Liver (tissue), 7 donors: ENCODE measurements at regions not wholly inside any gene's neighbourhood (a gene's known extent, or its start where the extent isn't known, plus 50 kb on each side); places are given as distances from the start of the nearest gene placed in this dataset.

Source experiments
- DNase-seq: peaks from one replicate; pipeline ENCODE4 v3.0.0-alpha.2; 2017; ENCODE audit warnings: low spot score
- H3K27ac ChIP-seq, 2 donors: one replicate each; pipeline ENCODE4 v1.7.0; 2013; ENCODE audit warnings: inconsistent platforms in 2 of 2, low read length in 2 of 2, control low read depth in 1 of 2, low read depth in 1 of 2, mild to moderate bottlenecking in 1 of 2
- H3K27me3 ChIP-seq, 4 donors: one replicate each; pipeline versions ENCODE4 v1.6.1 to v1.7.0; 2013; ENCODE audit warnings: low read length in 3 of 4, inconsistent platforms in 1 of 4, mild to moderate bottlenecking in 1 of 4, moderate library complexity in 1 of 4; ENCODE audit not compliant: control insufficient read depth in 4 of 4, insufficient read depth in 4 of 4
- H3K36me3 ChIP-seq, 4 donors: one replicate each; pipeline versions ENCODE4 v1.6.1 to v1.7.0; 2013; ENCODE audit warnings: low read length in 3 of 4, mild to moderate bottlenecking in 3 of 4, low read depth in 1 of 4, moderate library complexity in 1 of 4; ENCODE audit not compliant: control insufficient read depth in 4 of 4, insufficient read depth in 3 of 4
- H3K4me1 ChIP-seq, 4 donors: one replicate each; pipeline versions ENCODE4 v1.6.1 to v1.7.0; 2013; ENCODE audit warnings: low read length in 3 of 4, mild to moderate bottlenecking in 3 of 4, moderate library complexity in 1 of 4; ENCODE audit not compliant: control insufficient read depth in 4 of 4, insufficient read depth in 4 of 4
- H3K4me3 ChIP-seq, 3 donors: one replicate each; pipeline versions ENCODE4 v1.6.1 to v1.7.0; 2013; ENCODE audit warnings: low read length in 3 of 3, control low read depth in 1 of 3, low read depth in 1 of 3, mild to moderate bottlenecking in 1 of 3
- H3K9ac ChIP-seq, 2 donors: one replicate each; pipeline ENCODE4 v1.7.0; 2013; ENCODE audit warnings: low read length in 2 of 2, mild to moderate bottlenecking in 2 of 2, moderate library complexity in 2 of 2, control low read depth in 1 of 2, low read depth in 1 of 2
- H3K9me3 ChIP-seq, 4 donors: one replicate each; pipeline versions ENCODE4 v1.6.1 to v1.7.0; 2013; ENCODE audit warnings: low read length in 3 of 4; ENCODE audit not compliant: control insufficient read depth in 4 of 4
- EGR1 ChIP-seq, 2 donors: IDR thresholded peaks; 2 replicates each; pipeline ENCODE4 v1.6.1; 2016 to 2018; ENCODE audit warnings: antibody characterized with exemption in 2 of 2, low read depth in 2 of 2
- HNF4A ChIP-seq, 2 donors: conservative IDR thresholded peaks; 2 replicates each; pipeline ENCODE4 v1.6.1; 2016; ENCODE audit warnings: antibody characterized with exemption in 2 of 2, mild to moderate bottlenecking in 2 of 2
- HNF4G ChIP-seq: IDR thresholded peaks from 2 replicates; pipeline ENCODE4 v1.6.1; 2016; ENCODE audit warnings: antibody characterized with exemption
- JUND ChIP-seq, 2 donors: IDR thresholded peaks; 2 replicates each; pipeline ENCODE4 v1.6.1; 2016; ENCODE audit warnings: antibody characterized with exemption in 2 of 2
- NR2F2 ChIP-seq: IDR thresholded peaks from 2 replicates; pipeline ENCODE4 v1.6.1; 2016; ENCODE audit warnings: antibody characterized with exemption
- RAD21 ChIP-seq, 2 donors: IDR thresholded peaks; 2 replicates each; pipeline ENCODE4 v1.6.1; 2016; ENCODE audit warnings: antibody characterized with exemption in 2 of 2, mild to moderate bottlenecking in 2 of 2
- TAF1 ChIP-seq: conservative IDR thresholded peaks from 2 replicates; pipeline ENCODE4 v1.6.1; 2016; ENCODE audit warnings: antibody characterized with exemption, mild to moderate bottlenecking
- YY1 ChIP-seq: IDR thresholded peaks from 2 replicates; pipeline ENCODE4 v1.6.1; 2016; ENCODE audit warnings: antibody characterized with exemption, mild to moderate bottlenecking
- WGBS: extraction: QIAGEN DNeasy Blood & Tissue Kit; methylation state at CpG from one replicate; pipeline ENCODE4 v1.1.7; 2013; 5-methylcytosine and 5-hydroxymethylcytosine counted together
- TF ChIP-seq, protein P1 (sequence below): IDR thresholded peaks from 2 replicates; pipeline ENCODE4 v1.6.1; 2016; ENCODE audit warnings: antibody characterized with exemption
- TF ChIP-seq, protein P2 (sequence below): IDR thresholded peaks from 2 replicates; pipeline ENCODE4 v1.6.1; 2016; ENCODE audit warnings: antibody characterized with exemption
- TF ChIP-seq, protein P3 (sequence below): IDR thresholded peaks from 2 replicates; pipeline ENCODE4 v1.6.1; 2016; ENCODE audit warnings: antibody characterized with exemption, mild to moderate bottlenecking
- donor health status: healthy.
- donor health status: healthy.
- donor health status: healthy.
- donor health status: healthy.

DNA sequence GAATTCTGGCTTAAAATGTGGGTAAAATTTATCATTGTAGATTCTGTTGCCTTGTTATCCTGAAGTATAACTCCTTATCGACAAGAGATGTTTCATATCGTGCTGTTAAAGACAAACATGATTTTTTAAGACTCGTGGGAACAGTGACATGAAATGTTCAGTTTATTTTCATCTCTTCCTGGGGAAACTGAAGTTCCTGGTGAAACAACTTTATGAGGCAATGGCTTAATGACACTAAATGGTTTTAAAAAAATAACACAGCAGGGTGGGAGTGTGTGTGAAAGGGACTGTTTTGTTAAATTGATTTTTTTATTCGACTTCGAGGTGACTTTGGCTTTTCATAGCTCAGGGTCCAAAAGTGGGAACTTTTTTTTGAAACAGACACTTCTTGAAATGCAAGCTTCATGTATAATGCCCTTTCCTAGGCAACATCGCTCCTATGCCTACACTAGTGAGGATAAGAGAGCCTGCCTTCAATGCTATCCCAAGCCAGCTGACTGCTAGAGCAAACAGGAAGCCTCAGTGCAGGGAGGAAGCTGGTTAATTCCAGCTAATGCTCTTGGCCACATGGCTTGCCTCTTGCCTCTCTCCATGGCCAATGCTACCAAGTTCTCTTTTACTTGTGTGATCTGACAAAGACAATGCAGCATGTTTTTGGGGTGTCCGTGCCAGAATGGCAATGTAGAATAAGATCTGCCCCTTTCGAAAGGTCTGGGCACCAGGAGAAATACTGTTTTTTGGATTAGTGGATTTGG lies 57.8 kb downstream of the PABIR2 start:
- WGBS, result 65% methylated on average over 8 of the region's 8 CpGs
- no peak for DNase-seq
- H3K27me3 ChIP-seq, result no peaks in the 10 kb centered on the region

DNA sequence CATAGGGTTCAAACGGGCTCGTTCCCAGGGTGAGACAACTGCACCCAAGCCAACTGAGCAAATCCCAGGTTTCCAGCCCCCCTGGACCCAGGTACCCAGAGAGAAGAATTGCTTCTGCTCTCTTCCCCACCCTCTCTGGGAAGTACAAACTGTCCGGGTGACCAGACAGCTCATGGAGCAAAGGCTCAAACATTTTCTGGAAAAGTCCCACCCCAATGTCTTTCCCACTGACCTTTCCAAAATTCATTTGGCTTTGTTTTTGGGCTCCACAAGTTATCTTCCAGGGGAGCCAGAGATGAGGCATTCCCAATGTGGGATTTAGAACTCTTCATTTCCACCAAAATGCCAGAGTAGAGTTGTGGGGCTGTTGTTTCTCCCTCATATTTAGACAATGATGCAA lies 58.6 kb downstream of the PABIR2 start:
- Histone ChIP-seq H3K27ac (no peak overlapping the region), H3K9me3 (peaks cover 0 to 2% (median 0%) of the 10 kb centered on the region in 4 donors), H3K4me3 (no peak overlapping the region), H3K36me3 (no peaks in the 10 kb centered on the region), H3K27me3 (no peaks in the 10 kb centered on the region), H3K9ac (no peak overlapping the region), H3K4me1 (no peaks in the 10 kb centered on the region)
- WGBS, result 71% methylated on average over 3 of the region's 3 CpGs
- no peak for DNase-seq
- TF ChIP-seq, protein P1, sequence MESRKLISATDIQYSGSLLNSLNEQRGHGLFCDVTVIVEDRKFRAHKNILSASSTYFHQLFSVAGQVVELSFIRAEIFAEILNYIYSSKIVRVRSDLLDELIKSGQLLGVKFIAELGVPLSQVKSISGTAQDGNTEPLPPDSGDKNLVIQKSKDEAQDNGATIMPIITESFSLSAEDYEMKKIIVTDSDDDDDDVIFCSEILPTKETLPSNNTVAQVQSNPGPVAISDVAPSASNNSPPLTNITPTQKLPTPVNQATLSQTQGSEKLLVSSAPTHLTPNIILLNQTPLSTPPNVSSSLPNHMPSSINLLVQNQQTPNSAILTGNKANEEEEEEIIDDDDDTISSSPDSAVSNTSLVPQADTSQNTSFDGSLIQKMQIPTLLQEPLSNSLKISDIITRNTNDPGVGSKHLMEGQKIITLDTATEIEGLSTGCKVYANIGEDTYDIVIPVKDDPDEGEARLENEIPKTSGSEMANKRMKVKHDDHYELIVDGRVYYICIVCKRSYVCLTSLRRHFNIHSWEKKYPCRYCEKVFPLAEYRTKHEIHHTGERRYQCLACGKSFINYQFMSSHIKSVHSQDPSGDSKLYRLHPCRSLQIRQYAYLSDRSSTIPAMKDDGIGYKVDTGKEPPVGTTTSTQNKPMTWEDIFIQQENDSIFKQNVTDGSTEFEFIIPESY, result no peak
- TF ChIP-seq RAD21 (IDR thresholded peaks at IDR 0.05) (no peak), HNF4A (conservative IDR thresholded peaks at IDR 0.05) (no peak), NR2F2 (no peak), EGR1 (IDR thresholded peaks at IDR 0.05; ENCODE audit: low read depth in 2 of 2) (no peak), YY1 (no peak), HNF4G (no peak)
- TF ChIP-seq, protein P2, sequence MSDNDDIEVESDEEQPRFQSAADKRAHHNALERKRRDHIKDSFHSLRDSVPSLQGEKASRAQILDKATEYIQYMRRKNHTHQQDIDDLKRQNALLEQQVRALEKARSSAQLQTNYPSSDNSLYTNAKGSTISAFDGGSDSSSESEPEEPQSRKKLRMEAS, result no peak
- TF ChIP-seq, protein P3, sequence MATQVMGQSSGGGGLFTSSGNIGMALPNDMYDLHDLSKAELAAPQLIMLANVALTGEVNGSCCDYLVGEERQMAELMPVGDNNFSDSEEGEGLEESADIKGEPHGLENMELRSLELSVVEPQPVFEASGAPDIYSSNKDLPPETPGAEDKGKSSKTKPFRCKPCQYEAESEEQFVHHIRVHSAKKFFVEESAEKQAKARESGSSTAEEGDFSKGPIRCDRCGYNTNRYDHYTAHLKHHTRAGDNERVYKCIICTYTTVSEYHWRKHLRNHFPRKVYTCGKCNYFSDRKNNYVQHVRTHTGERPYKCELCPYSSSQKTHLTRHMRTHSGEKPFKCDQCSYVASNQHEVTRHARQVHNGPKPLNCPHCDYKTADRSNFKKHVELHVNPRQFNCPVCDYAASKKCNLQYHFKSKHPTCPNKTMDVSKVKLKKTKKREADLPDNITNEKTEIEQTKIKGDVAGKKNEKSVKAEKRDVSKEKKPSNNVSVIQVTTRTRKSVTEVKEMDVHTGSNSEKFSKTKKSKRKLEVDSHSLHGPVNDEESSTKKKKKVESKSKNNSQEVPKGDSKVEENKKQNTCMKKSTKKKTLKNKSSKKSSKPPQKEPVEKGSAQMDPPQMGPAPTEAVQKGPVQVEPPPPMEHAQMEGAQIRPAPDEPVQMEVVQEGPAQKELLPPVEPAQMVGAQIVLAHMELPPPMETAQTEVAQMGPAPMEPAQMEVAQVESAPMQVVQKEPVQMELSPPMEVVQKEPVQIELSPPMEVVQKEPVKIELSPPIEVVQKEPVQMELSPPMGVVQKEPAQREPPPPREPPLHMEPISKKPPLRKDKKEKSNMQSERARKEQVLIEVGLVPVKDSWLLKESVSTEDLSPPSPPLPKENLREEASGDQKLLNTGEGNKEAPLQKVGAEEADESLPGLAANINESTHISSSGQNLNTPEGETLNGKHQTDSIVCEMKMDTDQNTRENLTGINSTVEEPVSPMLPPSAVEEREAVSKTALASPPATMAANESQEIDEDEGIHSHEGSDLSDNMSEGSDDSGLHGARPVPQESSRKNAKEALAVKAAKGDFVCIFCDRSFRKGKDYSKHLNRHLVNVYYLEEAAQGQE, result no peak

More for the DNA sequence above, 57.8 kb downstream of the PABIR2 start:
- Histone ChIP-seq H3K4me1 (no peaks in the 10 kb centered on the region), H3K9ac (no peak overlapping the region), H3K4me3 (no peak overlapping the region), H3K9me3 (peaks cover 0 to 2% (median 0%) of the 10 kb centered on the region in 4 donors), H3K36me3 (no peaks in the 10 kb centered on the region), H3K27ac (no peak overlapping the region)
- TF ChIP-seq, protein P3, result no peak
- no peak for TF ChIP-seq TAF1
- no peak for TF ChIP-seq JUND (IDR thresholded peaks at IDR 0.05)
